GM23248 (cell line): ENCODE measurements at regions not wholly inside any gene's neighbourhood (a gene's known extent, or its start where the extent isn't known, plus 50 kb on each side); places are given as distances from the start of the nearest gene placed in this dataset.

ENCODE experiments used
- EZH2 ChIP-seq: fragments of 200-600 bp; sonication (generic); IDR thresholded peaks from 2 replicates; pipeline ENCODE4 v1.6.1; 2018; ENCODE audit warnings: antibody characterized with exemption, mild to moderate bottlenecking; ENCODE audit not compliant: insufficient read depth, poor library complexity, severe bottlenecking
- EZH2phosphoT487 ChIP-seq: fragments of 200-600 bp; sonication (generic); IDR thresholded peaks from 2 replicates; pipeline ENCODE4 v1.6.1; 2018; ENCODE audit warnings: antibody characterized with exemption, moderate library complexity, mild to moderate bottlenecking, low read depth; ENCODE audit not compliant: insufficient read depth

DNA sequence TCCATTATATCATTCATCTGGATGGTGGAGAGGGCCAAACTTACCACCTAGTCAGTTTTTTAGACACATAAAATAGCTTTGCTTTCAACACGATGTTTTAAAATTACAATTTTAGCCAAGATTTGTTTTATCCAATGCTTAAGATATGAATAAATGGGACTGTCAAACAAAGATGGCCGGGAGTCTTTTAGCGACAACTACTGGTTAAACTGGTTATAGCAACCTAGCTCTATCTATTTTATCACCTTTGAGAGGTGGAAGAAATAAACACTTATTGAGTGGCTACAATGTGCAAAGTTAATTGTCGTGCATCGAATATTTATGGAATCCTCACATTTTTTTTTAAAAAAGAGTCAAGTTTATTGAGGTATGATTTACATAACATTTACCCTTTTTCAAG lies 279.8 kb downstream of the MIAT start:
- TF ChIP-seq EZH2 (no peak), EZH2phosphoT487 (no peak)
